Ovary (tissue), 3 donors: ENCODE measurements at regions not wholly inside any gene's neighbourhood (a gene's known extent, or its start where the extent isn't known, plus 50 kb on each side); places are given as distances from the start of the nearest gene placed in this dataset.

Experiments used
- CTCF ChIP-seq, 3 donors: fragments of 450-650 bp in 2 of 3; fragments of 200-600 bp in 1 of 3; IDR thresholded peaks; one replicate each; pipeline versions ENCODE4 v1.5.1 to v1.8.0; 2016 to 2022; ENCODE audit warnings: antibody characterized with exemption in 3 of 3, mild to moderate bottlenecking in 1 of 3
- EP300 ChIP-seq: sonication (generic); formaldehyde crosslinking; IDR thresholded peaks from one replicate; pipeline ENCODE4 v1.6.1; 2017; ENCODE audit warnings: antibody characterized with exemption
- POLR2A ChIP-seq: fragments of 450-650 bp; IDR thresholded peaks from one replicate; pipeline ENCODE4 v1.6.1; 2017; ENCODE audit warnings: antibody characterized with exemption, mild to moderate bottlenecking, moderate library complexity
- donor health status: DM: no; HTN: no; CAD: no.

GRCh38 chr1:221805121-221805520 lies 63.2 kb upstream of the DUSP10 start:
- no peak for TF ChIP-seq CTCF (IDR thresholded peaks at IDR 0.05)
- TF ChIP-seq POLR2A = no peak
- TF ChIP-seq EP300 = no peak
